Panc1 (cell line): ENCODE measurements at regions not wholly inside any gene's neighbourhood (a gene's known extent, or its start where the extent isn't known, plus 50 kb on each side); places are given as distances from the start of the nearest gene placed in this dataset.

ENCODE experiments used
- ATAC-seq: fragments of 200-7000 bp; cut with Tn5 transposase; 2 replicates; pipeline ENCODE4 v1.9.1; 2020; ENCODE audit warnings: mild to moderate bottlenecking, moderate library complexity
- BruUV-seq: library from RNA; stranded (reverse); fragments of 400-500 nt; replicated peaks from 2 replicates; lab custom pipeline; 2021; lab: Mats Ljungman, UMichigan
- CTCF ChIA-PET: fragments of 300-600 bp; sonication (Branson Sonifier 250); formaldehyde crosslinking; loops from one replicate; lab custom pipeline; 2022; ENCODE audit warnings: antibody characterized with exemption; lab: Charles Lee
- POLR2A ChIA-PET: fragments of 300-600 bp; sonication (Branson Sonifier 250); formaldehyde crosslinking; loops from one replicate; lab custom pipeline; 2022; ENCODE audit warnings: antibody characterized with exemption; lab: Charles Lee
- DNase-seq: peaks from one replicate; pipeline ENCODE4 v3.0.0-alpha.2; 2010; ENCODE audit warnings: low read depth, low spot score
- H3K27ac ChIP-seq: 2 replicates; pipeline ENCODE4 v1.5.1; 2011; ENCODE audit warnings: mild to moderate bottlenecking, low read length, inconsistent platforms
- H3K27me3 ChIP-seq: fragments of 200-500 bp; sonication (Bioruptor generic); 2 replicates; pipeline ENCODE4 v1.6.0; 2014; ENCODE audit warnings: low read length, inconsistent platforms; ENCODE audit not compliant: control insufficient read depth, insufficient read depth
- H3K36me3 ChIP-seq: fragments of 200-500 bp; sonication (Bioruptor generic); 2 replicates; pipeline ENCODE4 v1.5.1; 2014; ENCODE audit warnings: inconsistent platforms, mild to moderate bottlenecking, low read length, moderate library complexity; ENCODE audit not compliant: control insufficient read depth, insufficient read depth
- H3K4me1 ChIP-seq: 2 replicates; pipeline ENCODE4 v1.5.1; 2011; ENCODE audit warnings: inconsistent platforms, mild to moderate bottlenecking, low read length, moderate library complexity; ENCODE audit not compliant: control insufficient read depth, insufficient read depth
- H3K4me3 ChIP-seq, 2 experiments: 2 replicates each; pipeline ENCODE4 v1.5.1; 2011 to 2012; ENCODE audit warnings: low read depth in 2 of 2, low read length in 2 of 2, mild to moderate bottlenecking in 2 of 2, inconsistent platforms in 1 of 2, moderate library complexity in 1 of 2
- H3K9me3 ChIP-seq: fragments of 200-500 bp; sonication (Bioruptor generic); 2 replicates; pipeline ENCODE4 v1.5.1; 2014; ENCODE audit warnings: low read depth, mild to moderate bottlenecking, inconsistent platforms, low read length, moderate library complexity; ENCODE audit not compliant: control insufficient read depth, insufficient read depth
- POLR2AphosphoS5 ChIP-seq: IDR thresholded peaks from 2 replicates; pipeline ENCODE4 v1.6.1; 2012; ENCODE audit warnings: mild to moderate bottlenecking, low read depth, low read length, moderate library complexity
- SIN3A ChIP-seq: IDR thresholded peaks from 2 replicates; pipeline ENCODE4 v1.6.1; 2012; ENCODE audit warnings: low read depth, mild to moderate bottlenecking, low read length, moderate library complexity, borderline replicate concordance; ENCODE audit not compliant: insufficient read depth
- TCF7L2 ChIP-seq: IDR thresholded peaks from 2 replicates; pipeline ENCODE4 v1.6.1; 2011; ENCODE audit warnings: mild to moderate bottlenecking, low read depth, low read length, inconsistent platforms
- in situ Hi-C: cut with HindIII; loops from 2 replicates; pipeline ENCODE4 v1.10.0; 2016; ENCODE audit warnings: low sequenced_read_pairs, low pct_unique_long_range_greater_than_20kb
- intact Hi-C: fragments of 100-400 bp; cut with micrococcal nuclease; formaldehyde crosslinking; loops from one replicate; pipeline ENCODE4 v1.10.0; 2022; ENCODE audit not compliant: unreplicated experiment
- TF ChIP-seq, protein P1 (sequence below): fragments of 450-650 bp; IDR thresholded peaks from 2 replicates; pipeline ENCODE4 v1.5.1; 2017; ENCODE audit warnings: mild to moderate bottlenecking
- TF ChIP-seq, protein P2 (sequence below), 2 experiments: IDR thresholded peaks; 2 replicates each; pipeline ENCODE4 v1.6.1; 2011 to 2012; ENCODE audit warnings: low read depth in 2 of 2, control low read depth in 1 of 2, low read length in 1 of 2, mild to moderate bottlenecking in 1 of 2, moderate library complexity in 1 of 2; ENCODE audit not compliant: insufficient read depth in 1 of 2

DNA sequence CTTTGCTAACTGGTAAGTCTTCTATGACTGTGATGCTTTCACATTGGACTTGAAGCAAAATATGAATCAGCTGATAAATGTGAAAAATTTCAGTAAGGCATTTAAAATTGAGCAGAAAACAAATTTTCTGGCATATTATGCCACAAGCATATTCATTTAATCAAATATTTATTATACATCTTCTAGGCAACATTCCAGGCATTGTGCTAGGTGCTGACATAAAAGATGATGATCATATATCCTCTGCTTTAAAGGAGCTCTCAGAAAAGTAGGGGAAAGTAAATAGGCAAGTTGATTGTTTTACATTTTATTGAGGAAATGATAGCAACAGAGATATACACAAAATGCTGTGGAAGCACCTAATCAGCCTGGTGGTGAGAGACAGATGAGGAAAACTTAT, 248.9 kb downstream of the SLC16A7 start:
- no TSS peak for BruUV-seq
- in situ Hi-C loops: no loop called here
- Histone ChIP-seq H3K4me3 (no peak overlapping the region), H3K4me1 (no peaks in the 10 kb centered on the region), H3K9me3 (no peaks in the 10 kb centered on the region; the same call in 1 of the 2 replicates), H3K36me3 (no peaks in the 10 kb centered on the region), H3K27me3 (no peaks in the 10 kb centered on the region), H3K27ac (no peak overlapping the region)
- intact Hi-C loops: no loop called here
- ChIA-PET POLR2A (no interaction called here), CTCF (no interaction called here)
- TF ChIP-seq POLR2AphosphoS5 (no peak), TCF7L2 (no peak), SIN3A (no peak)
- TF ChIP-seq, protein P1, sequence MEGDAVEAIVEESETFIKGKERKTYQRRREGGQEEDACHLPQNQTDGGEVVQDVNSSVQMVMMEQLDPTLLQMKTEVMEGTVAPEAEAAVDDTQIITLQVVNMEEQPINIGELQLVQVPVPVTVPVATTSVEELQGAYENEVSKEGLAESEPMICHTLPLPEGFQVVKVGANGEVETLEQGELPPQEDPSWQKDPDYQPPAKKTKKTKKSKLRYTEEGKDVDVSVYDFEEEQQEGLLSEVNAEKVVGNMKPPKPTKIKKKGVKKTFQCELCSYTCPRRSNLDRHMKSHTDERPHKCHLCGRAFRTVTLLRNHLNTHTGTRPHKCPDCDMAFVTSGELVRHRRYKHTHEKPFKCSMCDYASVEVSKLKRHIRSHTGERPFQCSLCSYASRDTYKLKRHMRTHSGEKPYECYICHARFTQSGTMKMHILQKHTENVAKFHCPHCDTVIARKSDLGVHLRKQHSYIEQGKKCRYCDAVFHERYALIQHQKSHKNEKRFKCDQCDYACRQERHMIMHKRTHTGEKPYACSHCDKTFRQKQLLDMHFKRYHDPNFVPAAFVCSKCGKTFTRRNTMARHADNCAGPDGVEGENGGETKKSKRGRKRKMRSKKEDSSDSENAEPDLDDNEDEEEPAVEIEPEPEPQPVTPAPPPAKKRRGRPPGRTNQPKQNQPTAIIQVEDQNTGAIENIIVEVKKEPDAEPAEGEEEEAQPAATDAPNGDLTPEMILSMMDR: no peak
- TF ChIP-seq, protein P2, sequence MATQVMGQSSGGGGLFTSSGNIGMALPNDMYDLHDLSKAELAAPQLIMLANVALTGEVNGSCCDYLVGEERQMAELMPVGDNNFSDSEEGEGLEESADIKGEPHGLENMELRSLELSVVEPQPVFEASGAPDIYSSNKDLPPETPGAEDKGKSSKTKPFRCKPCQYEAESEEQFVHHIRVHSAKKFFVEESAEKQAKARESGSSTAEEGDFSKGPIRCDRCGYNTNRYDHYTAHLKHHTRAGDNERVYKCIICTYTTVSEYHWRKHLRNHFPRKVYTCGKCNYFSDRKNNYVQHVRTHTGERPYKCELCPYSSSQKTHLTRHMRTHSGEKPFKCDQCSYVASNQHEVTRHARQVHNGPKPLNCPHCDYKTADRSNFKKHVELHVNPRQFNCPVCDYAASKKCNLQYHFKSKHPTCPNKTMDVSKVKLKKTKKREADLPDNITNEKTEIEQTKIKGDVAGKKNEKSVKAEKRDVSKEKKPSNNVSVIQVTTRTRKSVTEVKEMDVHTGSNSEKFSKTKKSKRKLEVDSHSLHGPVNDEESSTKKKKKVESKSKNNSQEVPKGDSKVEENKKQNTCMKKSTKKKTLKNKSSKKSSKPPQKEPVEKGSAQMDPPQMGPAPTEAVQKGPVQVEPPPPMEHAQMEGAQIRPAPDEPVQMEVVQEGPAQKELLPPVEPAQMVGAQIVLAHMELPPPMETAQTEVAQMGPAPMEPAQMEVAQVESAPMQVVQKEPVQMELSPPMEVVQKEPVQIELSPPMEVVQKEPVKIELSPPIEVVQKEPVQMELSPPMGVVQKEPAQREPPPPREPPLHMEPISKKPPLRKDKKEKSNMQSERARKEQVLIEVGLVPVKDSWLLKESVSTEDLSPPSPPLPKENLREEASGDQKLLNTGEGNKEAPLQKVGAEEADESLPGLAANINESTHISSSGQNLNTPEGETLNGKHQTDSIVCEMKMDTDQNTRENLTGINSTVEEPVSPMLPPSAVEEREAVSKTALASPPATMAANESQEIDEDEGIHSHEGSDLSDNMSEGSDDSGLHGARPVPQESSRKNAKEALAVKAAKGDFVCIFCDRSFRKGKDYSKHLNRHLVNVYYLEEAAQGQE (IDR thresholded peaks at IDR 0.05; ENCODE audit: insufficient read depth in 1 of 2, low read depth in 2 of 2, low read length in 1 of 2): no peak
- DNase-seq: no peak
- no peak for ATAC-seq

- ChIA-PET POLR2A (no interaction called here), CTCF (no interaction called here)
- no peak overlapping the region for H3K4me3 ChIP-seq
- no peak for ATAC-seq
- intact Hi-C loops (no loop called here), in situ Hi-C loops (no loop called here)
- no peak for DNase-seq
- no peak overlapping the region for H3K27ac ChIP-seq
- no peaks in the 10 kb centered on the region for H3K4me1 ChIP-seq
- no TSS peak for BruUV-seq
- no peaks in the 10 kb centered on the region for H3K36me3 ChIP-seq
- no peaks in the 10 kb centered on the region; the same call in 1 of the 2 replicates for H3K9me3 ChIP-seq
- TF ChIP-seq, protein P2 (IDR thresholded peaks at IDR 0.05; ENCODE audit: insufficient read depth in 1 of 2, low read depth in 2 of 2, low read length in 1 of 2): no peak
- no peak for TF ChIP-seq TCF7L2
- TF ChIP-seq POLR2AphosphoS5: no peak
- TF ChIP-seq SIN3A: no peak
- TF ChIP-seq, protein P1: no peak
- H3K27me3 ChIP-seq: no peaks in the 10 kb centered on the region
These were observed 249.5 kb downstream of the SLC16A7 start for GRCh38 chr12:59845293-59845692.
